Hepatocyte (in vitro differentiated cells): ENCODE measurements at regions not wholly inside any gene's neighbourhood (a gene's known extent, or its start where the extent isn't known, plus 50 kb on each side); places are given as distances from the start of the nearest gene placed in this dataset.

Source experiments
- DNase-seq: peaks from one replicate; pipeline ENCODE4 v3.0.0-alpha.2; 2016; ENCODE audit warnings: low spot score
- H2AFZ ChIP-seq: fragments of 200-600 bp; sonication (generic); 2 replicates; pipeline ENCODE4 v1.6.0; 2016; ENCODE audit warnings: antibody characterized with exemption, mild to moderate bottlenecking
- H3K27ac ChIP-seq: fragments of 200-600 bp; sonication (generic); 2 replicates; pipeline ENCODE4 v1.5.1; 2016; ENCODE audit warnings: mild to moderate bottlenecking
- H3K27me3 ChIP-seq: fragments of 200-600 bp; sonication (generic); 2 replicates; pipeline ENCODE4 v1.6.1; 2016
- H3K36me3 ChIP-seq: fragments of 200-600 bp; sonication (generic); replicated peaks from 2 replicates; pipeline ENCODE4 v1.5.1; 2016; ENCODE audit warnings: low read depth; ENCODE audit not compliant: insufficient read depth
- H3K4me1 ChIP-seq: fragments of 200-600 bp; sonication (generic); 2 replicates; pipeline ENCODE4 v1.5.1; 2016; ENCODE audit warnings: mild to moderate bottlenecking, moderate library complexity; ENCODE audit not compliant: insufficient read depth
- H3K4me2 ChIP-seq: fragments of 200-600 bp; sonication (generic); 2 replicates; pipeline ENCODE4 v1.6.0; 2016
- H3K4me3 ChIP-seq: fragments of 200-600 bp; sonication (generic); 2 replicates; pipeline ENCODE4 v1.5.1; 2016; ENCODE audit warnings: mild to moderate bottlenecking
- H3K79me2 ChIP-seq: fragments of 200-600 bp; sonication (generic); 2 replicates; pipeline ENCODE4 v1.6.0; 2017; ENCODE audit warnings: mild to moderate bottlenecking
- H3K9me2 ChIP-seq: fragments of 200-600 bp; sonication (generic); replicated peaks from 2 replicates; pipeline ENCODE4 v1.6.0; 2017; ENCODE audit warnings: mild to moderate bottlenecking; ENCODE audit not compliant: insufficient read depth
- H3K9me3 ChIP-seq: fragments of 200-600 bp; sonication (generic); 2 replicates; pipeline ENCODE4 v1.5.1; 2016; ENCODE audit warnings: low read depth, mild to moderate bottlenecking
- H4K20me1 ChIP-seq: fragments of 200-600 bp; sonication (generic); 2 replicates; pipeline ENCODE4 v1.6.0; 2016; ENCODE audit warnings: mild to moderate bottlenecking; ENCODE audit not compliant: insufficient read depth, poor library complexity, severe bottlenecking
- EZH2 ChIP-seq: fragments of 200-600 bp; sonication (generic); IDR thresholded peaks from 2 replicates; pipeline ENCODE4 v1.6.1; 2016; ENCODE audit warnings: antibody characterized with exemption, mild to moderate bottlenecking, borderline replicate concordance
- EZH2phosphoT487 ChIP-seq: fragments of 200-600 bp; sonication (generic); IDR thresholded peaks from one replicate; pipeline ENCODE4 v1.6.1; 2018; ENCODE audit warnings: antibody characterized with exemption, mild to moderate bottlenecking, low read depth, moderate library complexity; ENCODE audit not compliant: unreplicated experiment, severe bottlenecking
- WGBS: methylation state at CpG from one replicate; pipeline ENCODE4 v1.1.6; 2016; ENCODE audit warnings: low lambda C conversion rate; ENCODE audit errors: missing lambda C conversion rate; 5-methylcytosine and 5-hydroxymethylcytosine counted together
- TF ChIP-seq, protein P1 (sequence below): fragments of 200-600 bp; sonication (generic); IDR thresholded peaks from 2 replicates; pipeline ENCODE4 v1.5.1; 2016; ENCODE audit warnings: antibody characterized with exemption, mild to moderate bottlenecking; ENCODE audit not compliant: poor library complexity

GRCh38 chr5:3049261-3049660, 297.8 kb upstream of the IRX2 start:
- H4K20me1 ChIP-seq = no peaks in the 10 kb centered on the region
- H3K4me2 ChIP-seq = no peak overlapping the region
- no peak for DNase-seq
- H3K27ac ChIP-seq = no peak overlapping the region
- no peaks in the 10 kb centered on the region for H3K79me2 ChIP-seq
- no peak overlapping the region for H2AFZ ChIP-seq
- H3K9me2 ChIP-seq = no peaks in the 10 kb centered on the region
- H3K27me3 ChIP-seq = no peaks in the 10 kb centered on the region
- H3K4me3 ChIP-seq = no peak overlapping the region
- H3K4me1 ChIP-seq = no peaks in the 10 kb centered on the region
- WGBS = 84% methylated on average over 11 of the region's 11 CpGs
- TF ChIP-seq EZH2phosphoT487 = no peak
- TF ChIP-seq, protein P1, sequence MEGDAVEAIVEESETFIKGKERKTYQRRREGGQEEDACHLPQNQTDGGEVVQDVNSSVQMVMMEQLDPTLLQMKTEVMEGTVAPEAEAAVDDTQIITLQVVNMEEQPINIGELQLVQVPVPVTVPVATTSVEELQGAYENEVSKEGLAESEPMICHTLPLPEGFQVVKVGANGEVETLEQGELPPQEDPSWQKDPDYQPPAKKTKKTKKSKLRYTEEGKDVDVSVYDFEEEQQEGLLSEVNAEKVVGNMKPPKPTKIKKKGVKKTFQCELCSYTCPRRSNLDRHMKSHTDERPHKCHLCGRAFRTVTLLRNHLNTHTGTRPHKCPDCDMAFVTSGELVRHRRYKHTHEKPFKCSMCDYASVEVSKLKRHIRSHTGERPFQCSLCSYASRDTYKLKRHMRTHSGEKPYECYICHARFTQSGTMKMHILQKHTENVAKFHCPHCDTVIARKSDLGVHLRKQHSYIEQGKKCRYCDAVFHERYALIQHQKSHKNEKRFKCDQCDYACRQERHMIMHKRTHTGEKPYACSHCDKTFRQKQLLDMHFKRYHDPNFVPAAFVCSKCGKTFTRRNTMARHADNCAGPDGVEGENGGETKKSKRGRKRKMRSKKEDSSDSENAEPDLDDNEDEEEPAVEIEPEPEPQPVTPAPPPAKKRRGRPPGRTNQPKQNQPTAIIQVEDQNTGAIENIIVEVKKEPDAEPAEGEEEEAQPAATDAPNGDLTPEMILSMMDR = no peak
- TF ChIP-seq EZH2 = no peak
- no peaks in the 10 kb centered on the region for H3K36me3 ChIP-seq
- no peaks in the 10 kb centered on the region for H3K9me3 ChIP-seq

DNA sequence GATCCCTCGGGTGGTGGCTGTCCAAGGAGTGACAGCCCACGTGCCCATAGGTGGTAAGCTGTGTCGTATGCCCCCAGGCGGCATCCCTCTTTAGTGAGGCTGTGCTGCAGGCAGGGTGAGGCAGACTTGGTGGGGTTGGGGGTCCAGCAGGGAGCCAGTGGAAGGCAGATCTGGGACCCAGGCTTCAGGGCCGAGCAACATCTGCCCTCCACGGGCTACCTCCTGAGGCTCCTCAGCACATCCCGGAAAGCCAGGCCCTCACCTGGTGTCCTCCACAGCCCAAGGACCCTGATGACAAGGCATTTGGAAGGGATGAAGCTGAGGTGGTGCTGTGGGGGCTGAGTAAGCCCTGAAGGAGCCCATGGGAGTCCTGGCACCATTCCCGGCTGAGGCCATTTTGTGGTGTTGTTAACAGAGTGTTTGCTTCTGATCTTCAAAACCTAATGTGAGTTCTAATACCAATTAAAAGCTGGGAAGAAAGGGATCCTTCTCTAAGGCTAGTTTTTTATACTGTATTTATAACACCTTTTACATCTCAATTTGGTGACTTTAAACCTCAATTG, 295.8 kb upstream of the IRX2 start:
- DNase-seq = no peak
- H3K36me3 ChIP-seq = no peaks in the 10 kb centered on the region
- no peaks in the 10 kb centered on the region for H3K9me3 ChIP-seq
- no peaks in the 10 kb centered on the region for H3K9me2 ChIP-seq
- H3K79me2 ChIP-seq = no peaks in the 10 kb centered on the region
- H3K27me3 ChIP-seq = no peaks in the 10 kb centered on the region
- TF ChIP-seq EZH2 = no peak
- TF ChIP-seq, protein P1 = no peak
- TF ChIP-seq EZH2phosphoT487 = no peak
- H3K4me1 ChIP-seq = no peaks in the 10 kb centered on the region
- no peak overlapping the region for H3K27ac ChIP-seq
- no peaks in the 10 kb centered on the region for H4K20me1 ChIP-seq
- no peak overlapping the region for H2AFZ ChIP-seq
- 92% methylated on average over 8 of the region's 8 CpGs for WGBS
- H3K4me2 ChIP-seq = no peak overlapping the region
- H3K4me3 ChIP-seq = no peak overlapping the region

GRCh38 chr5:3043600-3043999, 292.1 kb upstream of the IRX2 start:
- Histone ChIP-seq H3K4me2 (no peak overlapping the region), H3K9me3 (no peaks in the 10 kb centered on the region), H3K27ac (no peak overlapping the region), H3K4me1 (no peaks in the 10 kb centered on the region), H3K36me3 (no peaks in the 10 kb centered on the region), H4K20me1 (no peaks in the 10 kb centered on the region), H3K27me3 (no peaks in the 10 kb centered on the region), H3K4me3 (no peak overlapping the region), H2AFZ (no peak overlapping the region), H3K79me2 (no peaks in the 10 kb centered on the region), H3K9me2 (no peaks in the 10 kb centered on the region)
- DNase-seq = no peak
- TF ChIP-seq EZH2phosphoT487 = no peak
- TF ChIP-seq, protein P1 = no peak
- TF ChIP-seq EZH2 = no peak

DNA sequence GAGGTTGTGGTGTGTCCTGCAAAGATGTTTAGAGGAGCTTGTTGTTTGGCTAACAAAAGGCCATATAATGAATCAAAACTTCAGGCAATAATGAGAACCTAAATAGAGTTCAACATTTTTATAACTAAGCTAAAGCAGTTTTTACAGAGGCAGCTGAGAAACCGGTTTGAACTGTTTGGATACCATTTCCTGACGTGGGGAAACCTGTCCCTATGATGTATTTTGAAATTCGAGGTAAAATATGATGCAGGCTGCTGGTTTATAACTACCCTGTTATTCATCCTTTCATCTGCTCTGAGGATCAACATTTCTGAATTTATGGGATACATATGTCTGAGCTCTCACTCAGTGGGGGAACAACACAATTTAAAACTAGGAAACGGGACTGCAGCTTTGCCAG, 289.5 kb upstream of the IRX2 start:
- Histone ChIP-seq H3K4me1 (no peaks in the 10 kb centered on the region), H3K27me3 (no peaks in the 10 kb centered on the region), H3K36me3 (no peaks in the 10 kb centered on the region), H3K27ac (no peak overlapping the region), H2AFZ (no peak overlapping the region), H4K20me1 (no peaks in the 10 kb centered on the region), H3K4me2 (no peak overlapping the region), H3K79me2 (no peaks in the 10 kb centered on the region), H3K9me3 (no peaks in the 10 kb centered on the region), H3K9me2 (no peaks in the 10 kb centered on the region), H3K4me3 (no peak overlapping the region)
- no peak for DNase-seq
- 50% methylated on average over 4 of the region's 4 CpGs for WGBS
- TF ChIP-seq EZH2phosphoT487 (no peak), EZH2 (no peak)
- TF ChIP-seq, protein P1 = no peak
